GM21619 (cell line): ENCODE measurements at regions not wholly inside any gene's neighbourhood (a gene's known extent, or its start where the extent isn't known, plus 50 kb on each side); places are given as distances from the start of the nearest gene placed in this dataset.
"Not testable (repeated sequence)": the region's sequence is repeated elsewhere in the genome, so short reads cannot be mapped to it uniquely, and the experiment has no call there.

Experiments
- ATAC-seq: cut with Tn5 transposase; IDR thresholded peaks from one replicate; pipeline ENCODE4 v1.9.1; 2021; ENCODE audit not compliant: unreplicated experiment

- ATAC-seq = no peak
Measured at GRCh38 chr5:42074353-42074752, 149.3 kb downstream of the FBXO4 start.

DNA sequence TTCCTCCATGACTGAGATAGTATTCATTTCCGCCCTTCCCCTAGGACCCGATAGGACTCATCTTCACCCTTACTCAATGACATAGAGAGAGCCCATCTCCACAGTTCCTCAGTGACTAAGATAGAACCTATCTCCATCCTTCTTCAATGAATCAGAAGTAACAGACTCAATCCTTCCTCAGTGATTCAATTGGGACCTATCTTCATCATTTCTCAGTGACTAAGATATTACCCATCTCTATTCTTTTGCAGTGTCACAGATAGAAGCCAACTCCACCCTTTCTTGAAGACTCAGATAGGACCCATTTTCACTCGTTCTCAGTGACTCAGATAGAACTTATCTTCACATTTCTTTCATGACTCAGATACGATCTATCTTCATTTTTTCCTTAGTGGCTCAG, 164.6 kb downstream of the FBXO4 start:
- ATAC-seq = no peak

GRCh38 chr5:42090162-42090561, 165.1 kb downstream of the FBXO4 start:
- ATAC-seq = no peak

- ATAC-seq = not testable (repeated sequence)
Measured at GRCh38 chr5:42099846-42100245, 174.8 kb downstream of the FBXO4 start.

DNA sequence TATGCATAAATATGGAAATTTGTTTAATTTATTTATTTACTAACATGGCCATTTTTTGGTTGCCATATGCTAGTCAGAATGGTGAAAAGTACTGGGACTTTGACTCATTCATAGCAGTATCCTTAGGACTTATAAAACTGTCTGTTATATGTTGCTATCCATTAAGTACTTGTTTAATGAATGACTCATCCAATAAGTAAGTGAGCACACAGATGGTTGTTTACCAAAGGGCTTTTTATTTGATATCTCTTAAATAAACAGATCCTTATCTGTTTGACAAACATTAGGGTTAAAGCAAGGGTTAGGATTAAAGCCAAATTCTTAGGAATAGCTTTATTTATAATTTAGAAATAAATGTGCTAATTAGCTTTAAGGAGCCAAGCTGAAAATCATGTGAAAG, 183.4 kb downstream of the FBXO4 start:
- no peak for ATAC-seq

DNA sequence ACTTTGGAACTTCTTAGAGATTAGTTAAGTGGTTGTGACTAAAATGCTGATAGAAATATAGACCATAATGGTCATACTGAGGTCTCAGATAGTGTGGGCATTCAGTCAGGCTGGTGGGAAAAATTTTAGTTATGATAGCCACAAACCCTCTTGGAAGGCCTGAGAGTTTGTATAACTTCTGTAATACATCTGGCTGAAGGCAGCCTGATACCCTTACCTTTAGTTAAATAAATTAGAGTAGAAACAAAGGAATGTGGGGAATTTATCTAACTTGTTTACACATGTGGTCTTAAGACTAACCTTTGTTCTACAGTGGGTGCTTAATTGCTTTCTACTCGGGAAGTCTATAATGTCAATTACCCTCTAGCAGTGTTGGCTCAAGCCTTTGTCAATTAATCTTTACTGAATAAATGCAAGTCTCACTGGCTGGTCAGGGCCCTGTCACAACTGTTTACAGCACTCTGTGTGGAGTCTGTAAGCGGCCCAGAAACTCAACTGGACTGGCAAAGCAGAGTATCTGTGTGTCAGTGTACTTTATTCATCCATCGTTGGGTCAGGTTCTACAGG, 184.0 kb downstream of the FBXO4 start:
- no peak for ATAC-seq

- not testable (repeated sequence) for ATAC-seq
Measured at GRCh38 chr5:42115721-42116120, 190.6 kb downstream of the FBXO4 start.

DNA sequence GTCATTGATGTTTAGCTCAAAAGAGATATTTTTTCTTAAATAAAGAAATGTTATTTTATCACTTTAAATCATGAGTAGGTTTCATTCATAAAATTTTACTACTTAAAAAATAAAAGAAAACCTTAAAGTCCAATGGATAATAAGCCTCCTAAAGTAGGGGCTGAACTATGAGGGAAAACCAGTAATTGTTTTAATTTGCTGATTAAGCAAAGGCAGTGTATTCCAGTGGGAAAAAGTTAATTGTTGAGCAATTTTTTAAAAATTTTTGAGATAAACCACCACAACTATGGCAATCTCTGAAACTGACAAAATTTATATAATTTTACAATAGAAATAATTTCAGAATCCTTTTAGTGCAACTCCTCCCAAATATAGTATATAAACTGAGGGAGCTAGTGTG, 195.0 kb downstream of the FBXO4 start:
- ATAC-seq = no peak

DNA sequence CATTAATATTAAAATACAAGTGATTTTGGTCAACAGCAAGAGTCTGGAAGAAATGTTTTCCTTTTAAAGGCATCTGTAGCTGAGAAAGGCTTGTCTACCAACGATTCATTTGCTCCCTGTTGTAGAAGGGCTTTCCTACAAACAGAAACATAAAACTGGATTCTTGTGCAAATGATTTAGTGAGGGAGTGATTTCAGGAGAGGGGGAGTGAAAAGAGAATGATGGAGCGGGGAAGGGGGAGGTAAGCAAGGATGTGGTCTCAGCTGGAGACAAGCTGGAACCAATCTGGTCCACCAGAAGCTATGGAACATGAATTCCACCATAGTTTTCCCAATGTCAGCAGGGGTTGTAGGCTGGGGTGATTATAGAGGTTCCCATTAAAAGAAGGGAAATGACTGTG, 196.3 kb downstream of the FBXO4 start:
- no peak for ATAC-seq

- no peak for ATAC-seq
Measured at GRCh38 chr5:42131081-42131480, 206.0 kb downstream of the FBXO4 start.

GRCh38 chr5:42143361-42143760, 218.3 kb downstream of the FBXO4 start:
- ATAC-seq = no peak

DNA sequence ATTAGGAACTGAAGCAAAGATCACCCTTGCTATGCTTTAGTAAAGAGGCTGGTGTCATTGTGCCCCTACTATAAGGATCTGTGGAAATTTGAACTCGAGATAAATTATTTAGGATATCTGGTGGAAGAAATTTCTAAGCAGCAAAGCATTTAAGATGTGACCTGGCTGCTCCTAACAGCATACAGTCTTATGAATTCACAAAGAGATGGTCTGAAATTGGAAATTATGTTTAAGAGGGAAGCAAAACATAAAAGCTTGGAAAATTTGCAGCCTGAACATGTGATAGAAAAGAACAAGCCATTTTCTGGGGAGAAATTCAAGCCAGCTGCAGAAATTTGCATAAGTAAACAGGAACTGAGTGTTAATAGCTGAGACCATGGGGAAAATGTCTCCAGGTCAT, 223.7 kb downstream of the FBXO4 start:
- no peak for ATAC-seq

- no peak for ATAC-seq
Measured at GRCh38 chr5:42157215-42157614, 232.1 kb downstream of the FBXO4 start.

- no peak for ATAC-seq
Measured at GRCh38 chr5:42163083-42163482, 238.0 kb downstream of the FBXO4 start.

DNA sequence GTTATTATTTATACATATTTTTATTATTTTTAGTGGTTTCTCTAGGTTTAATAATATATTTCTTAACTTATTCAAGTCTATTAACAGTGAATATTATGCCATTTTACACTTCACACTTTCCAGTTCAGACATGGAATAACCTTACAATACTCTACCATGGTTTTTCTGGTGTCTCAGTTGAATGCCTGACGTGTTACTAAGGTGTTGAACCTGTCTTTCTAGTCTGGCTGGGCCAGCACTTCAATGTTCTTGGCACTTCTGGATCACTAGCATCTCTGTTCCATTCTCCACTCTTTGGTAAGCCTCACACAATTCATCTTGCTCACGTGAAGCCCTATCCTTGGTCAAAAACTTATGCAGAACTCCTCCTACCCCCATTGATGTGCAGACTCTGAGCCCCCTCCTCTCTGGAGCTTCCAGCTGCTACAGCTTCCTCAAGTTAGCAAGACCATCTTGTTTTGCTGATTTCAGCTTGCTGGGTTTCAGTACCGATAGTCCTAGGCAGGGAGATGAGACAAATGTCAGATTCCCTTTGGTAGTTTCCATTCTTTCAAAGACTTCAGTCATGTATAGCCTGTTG, 243.1 kb downstream of the FBXO4 start:
- ATAC-seq = no peak

GRCh38 chr5:42176118-42176517, 247.1 kb upstream of the GHR start:
- ATAC-seq = not testable (repeated sequence)

GRCh38 chr5:42179843-42180242, 243.4 kb upstream of the GHR start:
- ATAC-seq = not testable (repeated sequence)

- ATAC-seq = no peak
Measured at GRCh38 chr5:42216904-42217303, 206.3 kb upstream of the GHR start.

DNA sequence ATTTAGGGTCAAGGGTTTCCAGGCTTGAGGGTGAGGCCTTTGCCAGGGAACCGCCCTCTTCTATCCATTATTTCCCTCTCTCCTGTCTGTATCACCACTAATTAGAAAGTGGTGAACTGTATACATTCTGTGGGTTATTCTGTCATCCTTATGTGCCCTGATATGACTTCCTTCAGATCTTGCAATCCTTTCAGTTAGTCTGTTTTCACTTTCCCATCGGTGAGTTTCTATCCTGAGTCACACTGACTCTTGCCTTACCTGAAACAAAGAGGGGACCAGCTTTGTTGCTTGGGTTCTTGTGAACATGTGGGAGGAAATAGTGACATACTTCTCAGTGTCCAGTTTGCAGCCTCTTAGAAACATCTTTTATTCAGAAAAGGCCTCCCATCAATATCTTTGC, 205.4 kb upstream of the GHR start:
- no peak for ATAC-seq

DNA sequence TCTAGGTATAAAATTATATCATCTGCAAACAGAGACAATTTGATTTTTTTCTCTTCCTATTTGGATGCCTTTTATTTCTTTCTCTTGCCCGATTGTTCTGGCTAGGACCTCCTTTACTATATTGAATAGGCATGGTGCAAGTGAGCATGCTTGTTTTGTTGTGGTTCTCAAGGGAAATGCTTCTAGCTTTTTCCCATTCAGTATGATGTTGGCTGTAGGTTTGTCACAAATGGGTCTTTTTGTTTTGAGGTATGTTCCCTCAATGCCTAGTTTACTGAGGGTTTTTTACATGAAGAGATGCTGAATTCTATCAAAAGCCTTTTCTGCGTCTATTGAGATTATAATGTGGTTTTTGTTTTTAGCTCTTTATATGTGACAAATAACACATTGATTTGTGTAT, 198.2 kb upstream of the GHR start:
- ATAC-seq = no peak

- no peak for ATAC-seq
Measured at GRCh38 chr5:42228279-42228678, 195.0 kb upstream of the GHR start.

GRCh38 chr5:42230839-42231238, 192.4 kb upstream of the GHR start:
- no peak for ATAC-seq

DNA sequence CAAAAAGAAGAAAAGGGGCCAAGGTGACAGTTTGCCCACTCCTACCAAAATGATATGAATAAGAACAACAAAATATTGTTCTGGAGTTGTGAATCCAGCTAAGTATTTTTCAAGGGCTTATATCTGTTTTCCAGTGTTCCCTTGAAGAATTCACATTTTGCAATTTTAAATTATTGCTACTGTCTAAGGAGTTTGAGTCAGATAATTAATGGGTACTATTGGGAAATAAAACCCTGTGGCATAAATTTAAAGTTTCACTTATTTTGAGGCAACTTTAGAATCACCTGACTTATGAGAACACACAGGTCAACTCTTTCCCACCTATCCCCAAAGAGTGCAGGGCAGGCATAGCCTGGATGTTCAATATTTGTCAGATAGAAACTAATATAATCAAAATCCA, 188.0 kb upstream of the GHR start:
- no peak for ATAC-seq
